GM23338 (cell line): ENCODE measurements at regions not wholly inside any gene's neighbourhood (a gene's known extent, or its start where the extent isn't known, plus 50 kb on each side); places are given as distances from the start of the nearest gene placed in this dataset.
"Not testable (repeated sequence)": the region's sequence is repeated elsewhere in the genome, so short reads cannot be mapped to it uniquely, and the experiment has no call there.

Experiments
- CREB1 ChIP-seq: fragments of 250-450 bp; sonication (Bioruptor Pico); IDR thresholded peaks from 2 replicates; pipeline ENCODE4 v1.5.0; 2020; ENCODE audit warnings: low read depth, mild to moderate bottlenecking, moderate library complexity
- EZH2 ChIP-seq: fragments of 200-600 bp; sonication (generic); IDR thresholded peaks from one replicate; pipeline ENCODE4 v1.8.0; 2017; ENCODE audit warnings: antibody characterized with exemption, mild to moderate bottlenecking, low read depth; ENCODE audit not compliant: unreplicated experiment
- TF ChIP-seq, protein P1 (sequence below), 2 experiments: fragments of 200-600 bp in 1 of 2; sonication (generic) in 1 of 2; conservative IDR thresholded peaks; 2 replicates each; pipeline versions ENCODE4 v1.5.1 to v1.6.1; 2016 to 2017; ENCODE audit warnings: antibody characterized with exemption in 2 of 2, low read depth in 2 of 2, mild to moderate bottlenecking in 2 of 2, moderate library complexity in 1 of 2

DNA sequence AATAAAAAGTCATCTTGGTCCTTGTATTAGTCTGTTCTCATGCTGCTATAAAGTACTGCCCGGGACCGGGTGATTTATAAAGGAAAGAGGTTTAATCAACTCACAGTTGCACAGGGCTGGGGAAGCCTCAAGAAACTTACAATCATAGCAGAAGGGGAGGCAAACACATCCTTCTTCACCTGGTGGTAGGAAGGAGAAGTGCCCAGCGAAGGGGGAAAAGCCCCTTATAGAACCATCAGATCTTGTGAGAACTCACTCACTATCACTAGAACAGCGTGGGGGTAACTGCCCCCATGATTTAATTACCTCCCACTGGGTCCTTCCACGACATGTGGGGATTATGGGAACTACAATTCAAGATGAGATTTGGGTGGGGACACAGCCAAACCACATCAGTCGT lies 215.0 kb downstream of the CDRT15L2 start:
- not testable (repeated sequence) for TF ChIP-seq CREB1 (CRISPR knock-in tag); EZH2
- TF ChIP-seq, protein P1, sequence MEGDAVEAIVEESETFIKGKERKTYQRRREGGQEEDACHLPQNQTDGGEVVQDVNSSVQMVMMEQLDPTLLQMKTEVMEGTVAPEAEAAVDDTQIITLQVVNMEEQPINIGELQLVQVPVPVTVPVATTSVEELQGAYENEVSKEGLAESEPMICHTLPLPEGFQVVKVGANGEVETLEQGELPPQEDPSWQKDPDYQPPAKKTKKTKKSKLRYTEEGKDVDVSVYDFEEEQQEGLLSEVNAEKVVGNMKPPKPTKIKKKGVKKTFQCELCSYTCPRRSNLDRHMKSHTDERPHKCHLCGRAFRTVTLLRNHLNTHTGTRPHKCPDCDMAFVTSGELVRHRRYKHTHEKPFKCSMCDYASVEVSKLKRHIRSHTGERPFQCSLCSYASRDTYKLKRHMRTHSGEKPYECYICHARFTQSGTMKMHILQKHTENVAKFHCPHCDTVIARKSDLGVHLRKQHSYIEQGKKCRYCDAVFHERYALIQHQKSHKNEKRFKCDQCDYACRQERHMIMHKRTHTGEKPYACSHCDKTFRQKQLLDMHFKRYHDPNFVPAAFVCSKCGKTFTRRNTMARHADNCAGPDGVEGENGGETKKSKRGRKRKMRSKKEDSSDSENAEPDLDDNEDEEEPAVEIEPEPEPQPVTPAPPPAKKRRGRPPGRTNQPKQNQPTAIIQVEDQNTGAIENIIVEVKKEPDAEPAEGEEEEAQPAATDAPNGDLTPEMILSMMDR (conservative IDR thresholded peaks at IDR 0.05; ENCODE audit: low read depth in 2 of 2), result peak; percentile 45 to 55
